ENCODE measurements at regions not wholly inside any gene's neighbourhood (a gene's known extent, or its start where the extent isn't known, plus 50 kb on each side); places are given as distances from the start of the nearest gene placed in this dataset.

DNA sequence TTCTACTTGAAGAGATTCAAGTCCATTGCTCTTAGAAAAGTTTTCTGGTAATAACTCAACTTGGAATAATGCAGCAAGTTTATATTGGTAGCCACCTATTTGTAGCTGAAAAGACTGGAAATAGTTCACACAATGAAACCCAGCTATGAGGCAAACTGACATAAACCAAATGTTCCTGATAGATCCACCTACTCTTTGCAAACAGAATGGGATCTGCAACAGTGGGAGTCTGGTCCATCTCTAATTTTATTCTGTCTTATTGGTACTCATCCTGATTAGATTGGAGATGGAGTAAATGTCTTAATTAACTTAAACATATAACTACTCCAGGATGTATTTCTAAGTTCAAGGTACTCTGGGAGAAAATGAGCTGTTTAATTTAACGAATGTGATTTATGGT, 438.0 kb downstream of the OLFM4 start:
- DNase-seq (ENCODE audit: extremely low read depth in 1 of 2, low read depth in 1 of 2) = no peak

DNA sequence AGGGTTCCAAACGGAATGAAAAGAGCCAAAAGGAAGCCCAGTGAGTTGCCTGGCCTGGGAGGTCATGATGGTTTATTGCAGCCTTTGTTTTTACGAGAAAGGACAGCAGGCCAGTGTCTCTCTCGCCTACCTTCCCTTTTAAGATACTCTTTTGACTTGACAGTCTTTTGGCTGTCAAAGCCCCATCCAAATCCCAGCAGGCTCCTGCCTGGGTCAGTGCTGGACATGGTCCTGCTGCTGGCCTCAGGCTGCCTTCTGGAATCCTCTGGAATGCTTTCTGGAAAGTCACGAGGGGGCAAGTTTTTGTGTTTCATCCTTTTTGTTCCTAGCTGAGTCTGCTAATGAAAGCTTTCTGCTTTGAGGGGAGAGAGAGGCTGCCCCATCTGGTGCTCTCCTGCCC, 444.8 kb downstream of the OLFM4 start:
- DNase-seq (ENCODE audit: extremely low read depth in 1 of 2, low read depth in 1 of 2) = no peak

- no peak for DNase-seq (ENCODE audit: extremely low read depth in 1 of 2, low read depth in 1 of 2)
Measured at GRCh38 chr13:53474878-53475277, 446.3 kb downstream of the OLFM4 start.

DNA sequence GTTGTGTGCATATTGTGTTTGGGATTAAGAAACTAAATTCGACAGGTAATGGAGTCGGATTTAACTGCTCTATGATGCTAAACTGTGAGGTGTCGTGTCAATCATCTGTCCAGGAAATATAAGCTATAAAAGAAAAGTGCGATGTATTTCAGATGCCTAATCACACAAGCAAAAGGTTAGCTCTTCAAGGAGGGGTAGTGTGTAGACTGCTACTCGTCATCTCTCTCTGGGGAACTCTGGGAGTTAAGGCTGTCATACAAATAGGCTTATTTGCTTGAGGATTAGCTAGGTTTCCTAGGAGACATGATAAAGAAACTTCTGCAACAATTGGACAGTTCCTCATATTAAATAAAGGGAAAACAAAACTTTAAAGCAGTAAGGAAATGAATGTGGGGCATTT, 462.1 kb downstream of the OLFM4 start:
- no peak for DNase-seq (ENCODE audit: extremely low read depth in 1 of 2, low read depth in 1 of 2)

GRCh38 chr13:53494406-53494805, 465.8 kb downstream of the OLFM4 start:
- DNase-seq (ENCODE audit: extremely low read depth in 1 of 2, low read depth in 1 of 2) = no peak

DNA sequence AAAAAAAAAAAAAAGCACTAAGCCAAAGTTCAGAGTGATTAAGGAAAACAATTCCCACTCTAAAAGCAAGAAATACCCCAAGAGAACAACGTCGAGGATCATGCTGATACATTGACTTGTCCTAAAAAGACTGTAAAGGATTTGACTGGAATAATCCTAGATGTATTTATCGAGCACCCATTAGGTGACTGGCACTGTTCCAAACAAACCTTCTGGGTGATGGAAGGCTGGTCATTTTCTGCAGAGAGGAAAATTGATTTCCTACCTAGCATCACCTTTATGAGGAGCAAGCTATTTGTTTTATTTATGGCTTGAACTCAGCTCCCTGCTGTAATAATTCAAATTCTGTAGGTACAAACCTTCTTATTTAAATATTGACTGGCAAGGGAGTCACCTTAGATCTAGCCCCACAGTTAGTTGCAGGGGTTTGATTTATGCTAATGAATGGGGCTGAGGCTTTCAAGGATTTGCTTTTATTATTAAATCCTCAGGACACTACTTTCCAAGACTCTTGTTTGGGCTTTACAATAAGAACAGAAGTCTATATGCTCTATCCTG, 471.0 kb downstream of the OLFM4 start:
- no peak for DNase-seq (ENCODE audit: extremely low read depth in 1 of 2, low read depth in 1 of 2)

GRCh38 chr13:53501387-53501786, 472.8 kb downstream of the OLFM4 start:
- DNase-seq (ENCODE audit: extremely low read depth in 1 of 2, low read depth in 1 of 2) = no peak

DNA sequence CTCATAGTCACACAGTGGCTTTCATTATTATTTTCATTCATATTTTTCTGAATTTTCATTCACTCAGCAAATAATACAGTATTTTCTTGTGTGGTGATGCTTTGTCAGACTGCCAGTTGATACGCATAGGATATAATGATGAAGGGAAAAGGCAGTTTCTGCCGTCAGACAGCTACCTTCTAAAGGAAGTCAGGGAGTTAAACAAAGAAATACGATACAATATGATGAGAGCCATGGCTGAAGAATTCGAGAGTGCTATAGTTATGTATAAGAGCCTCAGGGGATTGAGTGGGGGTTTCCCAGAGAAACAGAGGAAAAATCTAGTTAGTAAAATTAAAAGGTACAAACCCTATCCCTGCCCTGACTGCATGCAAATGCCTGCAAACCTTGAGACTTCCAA, 479.1 kb downstream of the OLFM4 start:
- no peak for DNase-seq (ENCODE audit: extremely low read depth in 1 of 2, low read depth in 1 of 2)

DNA sequence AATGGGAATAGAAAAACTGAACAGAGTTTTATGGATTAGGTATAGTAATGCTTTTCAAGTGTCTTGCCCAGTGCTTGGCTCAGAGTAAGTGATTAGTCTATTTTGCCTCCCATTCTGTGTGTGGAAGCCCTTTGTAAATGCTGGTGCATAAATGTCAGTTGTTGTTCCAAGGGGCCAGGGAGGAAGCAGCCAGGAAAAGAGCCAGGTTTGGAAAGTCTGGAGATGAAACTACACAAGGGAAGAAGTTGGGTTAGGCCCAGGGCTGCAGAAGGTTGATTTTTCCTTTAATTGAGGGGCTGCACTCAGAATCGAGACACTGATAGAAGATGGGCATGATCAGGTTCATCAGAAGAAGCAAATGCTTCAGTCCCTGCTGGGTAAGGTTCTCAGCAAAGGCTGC, 484.0 kb downstream of the OLFM4 start:
- DNase-seq (ENCODE audit: extremely low read depth in 1 of 2, low read depth in 1 of 2) = no peak

DNA sequence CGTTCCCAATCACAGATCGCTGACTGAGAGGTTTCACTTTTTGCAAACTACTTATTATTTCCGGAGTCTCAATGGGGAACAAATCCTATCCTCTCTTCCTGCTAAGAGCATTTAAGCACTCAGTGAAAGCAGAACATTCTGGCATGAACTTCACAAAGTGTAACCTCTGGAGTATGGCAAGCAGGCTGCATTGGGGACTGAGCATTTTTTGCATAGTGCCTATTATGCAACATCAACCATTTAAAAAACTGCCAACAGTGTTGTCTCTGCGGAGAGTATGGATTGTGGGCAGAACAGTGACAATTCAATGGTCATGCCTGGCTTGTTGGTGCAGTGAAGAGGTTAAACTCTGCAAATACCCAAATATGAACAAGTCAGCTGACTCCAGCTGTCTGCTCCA, 484.6 kb downstream of the OLFM4 start:
- no peak for DNase-seq (ENCODE audit: extremely low read depth in 1 of 2, low read depth in 1 of 2)

- no peak for DNase-seq (ENCODE audit: extremely low read depth in 1 of 2, low read depth in 1 of 2)
Measured at GRCh38 chr13:53520132-53520531, 491.5 kb downstream of the OLFM4 start.

DNA sequence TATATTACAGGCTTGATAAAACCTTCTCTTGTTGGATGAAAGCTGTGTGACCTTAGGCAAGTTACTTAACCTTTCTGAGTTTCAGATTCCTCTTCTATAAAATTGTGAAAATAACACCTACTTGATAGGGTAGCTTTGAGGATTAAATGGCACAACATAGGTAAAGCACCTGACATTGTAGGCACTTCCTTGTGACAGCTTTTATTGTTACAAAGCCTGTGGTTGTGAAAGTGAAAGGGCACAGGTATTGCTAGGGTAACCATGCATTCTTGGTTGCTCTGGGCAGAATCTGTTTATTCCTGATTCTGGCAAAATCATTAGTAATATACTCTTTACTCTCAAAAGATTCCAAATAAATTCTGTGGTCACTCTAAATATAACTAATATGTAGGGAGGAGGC, 493.4 kb downstream of the OLFM4 start:
- DNase-seq (ENCODE audit: extremely low read depth in 1 of 2, low read depth in 1 of 2) = no peak

GRCh38 chr13:53537586-53537985, 509.0 kb downstream of the OLFM4 start:
- no peak for DNase-seq (ENCODE audit: extremely low read depth in 1 of 2, low read depth in 1 of 2)

DNA sequence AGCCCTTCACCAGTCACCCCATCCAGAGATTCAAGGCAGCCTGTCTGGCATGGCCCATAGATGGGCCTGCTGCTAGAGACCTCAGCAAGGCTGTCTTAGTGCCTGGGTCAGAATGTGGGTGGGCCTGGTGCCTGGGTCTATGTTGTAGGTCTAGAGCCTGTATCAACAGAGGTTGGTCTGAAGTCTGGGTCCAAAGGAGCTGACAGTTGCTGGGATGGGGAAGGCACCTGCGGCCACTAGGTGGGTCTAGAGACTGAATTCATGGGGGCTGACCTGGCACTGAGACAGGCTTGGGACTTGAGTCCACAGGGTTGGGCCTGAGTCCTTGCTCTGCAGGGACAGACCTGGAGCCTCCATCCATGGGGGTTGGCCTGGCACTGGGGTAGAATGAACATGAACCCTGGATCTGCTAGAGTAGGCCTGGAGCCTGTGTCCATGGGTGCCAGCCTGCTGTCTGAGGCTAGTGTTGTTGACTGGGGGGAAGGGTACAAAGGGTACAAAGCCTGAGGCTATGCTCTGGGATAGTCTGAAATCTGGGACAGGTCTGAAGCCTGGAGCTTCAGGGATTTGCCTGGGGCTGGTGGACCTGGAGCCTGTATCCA, 516.8 kb downstream of the OLFM4 start:
- no peak for DNase-seq (ENCODE audit: extremely low read depth in 1 of 2, low read depth in 1 of 2)

GRCh38 chr13:53560556-53560955, 531.9 kb downstream of the OLFM4 start:
- DNase-seq (ENCODE audit: extremely low read depth in 1 of 2, low read depth in 1 of 2) = no peak

DNA sequence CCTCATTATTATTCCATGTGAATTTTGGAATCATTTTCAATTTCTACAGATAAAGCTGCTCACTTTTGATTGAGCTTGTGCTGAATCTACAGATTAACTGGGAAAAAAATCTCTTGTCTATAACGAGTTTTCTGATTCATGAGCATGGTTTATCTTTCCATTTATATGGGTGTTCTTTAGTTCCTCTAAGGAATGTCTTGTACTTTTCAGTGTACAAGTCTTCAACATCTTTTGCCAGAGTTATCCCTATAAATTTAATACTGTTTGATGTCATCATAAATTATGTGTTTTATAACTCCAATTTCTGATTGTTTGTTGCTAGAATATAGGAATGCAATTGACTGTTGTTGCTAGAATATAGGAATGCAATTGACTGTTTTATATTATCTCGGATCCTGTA, 533.8 kb downstream of the OLFM4 start:
- no peak for DNase-seq (ENCODE audit: extremely low read depth in 1 of 2, low read depth in 1 of 2)

GRCh38 chr13:53568491-53568890, 539.9 kb downstream of the OLFM4 start:
- no peak for DNase-seq (ENCODE audit: extremely low read depth in 1 of 2, low read depth in 1 of 2)

DNA sequence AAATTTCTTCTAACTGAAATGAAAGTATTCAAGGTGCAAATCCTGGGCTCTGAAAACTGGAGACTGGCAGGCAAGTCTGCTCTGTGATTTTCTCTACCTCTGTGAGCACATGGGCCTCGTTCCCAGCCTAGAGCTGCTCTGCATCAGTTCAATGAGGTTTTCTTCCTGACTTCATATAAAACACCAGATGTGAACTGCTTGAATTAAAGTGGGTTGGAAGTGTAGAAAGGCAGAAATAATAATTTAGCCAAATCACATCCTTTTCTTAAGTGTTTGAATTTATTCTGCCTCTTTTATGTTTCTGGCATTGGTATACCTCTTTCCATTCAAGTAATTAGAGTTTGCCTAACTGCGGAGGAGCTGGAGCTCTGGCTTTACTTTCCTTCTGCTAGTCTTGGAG, 540.8 kb downstream of the OLFM4 start:
- DNase-seq (ENCODE audit: extremely low read depth in 1 of 2, low read depth in 1 of 2) = no peak

DNA sequence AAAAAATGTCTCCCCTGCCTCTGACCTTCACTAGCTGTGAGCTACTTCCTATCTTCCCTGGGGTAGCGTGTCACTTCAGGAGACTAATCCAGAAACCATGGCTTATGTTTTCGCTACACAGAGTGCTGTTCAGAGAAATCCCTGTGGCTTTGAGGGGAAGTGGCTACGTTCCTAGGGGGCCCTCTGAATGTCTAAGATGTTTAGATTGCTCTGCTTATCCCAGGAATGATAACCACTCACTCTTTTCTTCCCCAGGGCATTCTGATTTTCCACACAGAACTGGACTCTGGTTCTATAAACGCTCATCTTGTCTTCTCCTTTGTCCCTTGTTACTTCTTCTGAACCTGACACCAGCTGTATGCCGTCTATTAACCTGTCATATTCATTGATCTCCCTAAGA, 572.5 kb downstream of the OLFM4 start:
- DNase-seq (ENCODE audit: extremely low read depth in 1 of 2, low read depth in 1 of 2) = no peak

DNA sequence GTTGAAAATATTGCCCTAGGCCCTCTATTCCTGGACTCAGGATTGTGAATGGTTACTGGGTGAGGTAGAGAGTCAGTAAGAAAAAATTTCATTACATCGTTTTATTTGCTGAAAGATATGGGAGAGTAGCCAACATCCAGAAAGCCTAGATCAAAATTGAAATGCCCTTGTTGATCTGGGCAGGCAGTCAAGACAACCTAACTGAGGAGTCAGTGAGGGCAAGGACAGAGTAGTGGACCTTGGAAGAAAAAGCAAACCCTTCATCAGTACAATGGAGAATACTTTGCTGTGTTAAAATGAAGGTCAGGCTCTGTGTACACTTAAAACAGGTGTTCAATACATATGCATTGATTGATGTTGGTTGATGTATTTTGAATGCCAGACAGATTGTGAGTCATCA, 576.7 kb downstream of the OLFM4 start:
- DNase-seq (ENCODE audit: extremely low read depth in 1 of 2, low read depth in 1 of 2) = no peak

DNA sequence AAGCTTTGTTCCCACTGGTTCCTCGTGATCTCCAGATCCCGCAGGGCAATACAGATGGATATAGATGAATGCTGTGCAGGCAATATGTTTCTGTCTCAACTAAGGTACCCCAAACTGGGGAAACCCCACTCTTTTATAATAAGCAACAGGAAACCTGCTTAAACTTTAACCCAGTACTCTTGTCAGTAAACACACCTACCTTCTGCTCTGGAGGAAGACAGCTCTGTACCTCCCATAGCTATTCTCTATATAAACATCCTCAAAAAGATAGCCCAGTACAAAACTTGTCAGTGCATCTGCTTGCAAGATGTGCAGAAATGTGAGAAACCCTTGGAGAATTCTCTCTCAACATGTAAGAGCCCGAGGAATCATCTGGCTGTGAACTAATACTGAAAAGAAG, 583.6 kb downstream of the OLFM4 start:
- no peak for DNase-seq (ENCODE audit: extremely low read depth in 1 of 2, low read depth in 1 of 2)

DNA sequence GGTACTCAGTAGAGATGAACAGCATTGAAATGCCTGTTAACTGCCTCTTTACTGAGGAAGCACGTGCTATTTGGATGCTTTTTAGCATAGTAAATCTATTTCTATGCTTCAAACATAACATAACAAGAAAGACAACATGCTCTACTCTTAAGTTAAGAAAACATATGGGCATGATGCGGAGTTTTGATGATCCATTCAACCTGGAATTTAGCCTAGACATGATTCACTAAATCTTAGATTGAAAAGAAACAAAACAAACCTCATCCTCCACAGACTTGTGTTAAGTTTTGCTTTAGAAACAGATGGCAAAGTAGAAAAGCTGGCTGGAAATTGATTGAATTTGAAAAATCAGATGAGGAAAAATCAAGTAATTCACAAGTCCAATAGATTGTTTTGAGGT, 593.8 kb downstream of the OLFM4 start:
- DNase-seq (ENCODE audit: extremely low read depth in 1 of 2, low read depth in 1 of 2) = no peak

DNA sequence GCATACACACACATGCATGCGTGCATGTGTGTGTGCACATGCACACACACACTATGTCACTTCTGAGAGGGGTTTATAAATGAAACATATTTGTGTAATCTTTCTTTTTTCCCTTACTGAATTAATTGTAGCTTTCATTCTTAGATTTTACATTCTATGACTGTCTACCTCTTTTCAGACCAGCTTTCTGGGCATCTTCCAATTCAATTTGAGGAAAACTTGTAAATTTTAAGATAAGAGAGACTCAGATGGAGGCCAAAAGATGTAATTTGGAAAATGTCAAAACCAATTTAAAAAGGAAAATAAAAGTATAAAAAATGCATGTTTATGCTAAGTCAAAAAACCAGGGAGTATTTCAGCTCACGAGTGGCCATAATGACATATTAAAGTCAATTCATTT, 594.5 kb downstream of the OLFM4 start:
- no peak for DNase-seq (ENCODE audit: extremely low read depth in 1 of 2, low read depth in 1 of 2)

Measured in stimulated activated CD8-positive, alpha-beta memory T cell treated with anti-CD3 and anti-CD28 coated beads, Interleukin-7, amount 100 ng/mL, for 48 hours (primary cell).